ENCODE measurements at regions not wholly inside any gene's neighbourhood (a gene's known extent, or its start where the extent isn't known, plus 50 kb on each side); places are given as distances from the start of the nearest gene placed in this dataset.

- intact Hi-C loops (cut with micrococcal nuclease) = no loop called here
Observed at GRCh38 chr2:239584986-239585385, 184.2 kb upstream of the HDAC4 start.

More at GRCh38 chr2:239584986-239585385, 184.2 kb upstream of the HDAC4 start:
- no TSS peak for BruUV-seq (replicated peaks)
- H3K36me3 ChIP-seq (ENCODE audit: control insufficient read depth in 2 of 2, extremely low read depth in 1 of 2, insufficient read depth in 2 of 2, low read length in 2 of 2) = no peaks in the 10 kb centered on the region
- H2AFZ ChIP-seq (ENCODE audit: low read depth, low read length) = no peak overlapping the region
- no peak overlapping the region for H3K9ac ChIP-seq (replicated peaks; ENCODE audit: extremely low read depth, insufficient read depth, low read length)
- H3K4me1 ChIP-seq (ENCODE audit: control insufficient read depth, extremely low read depth, insufficient read depth, low read length) = no peaks in the 10 kb centered on the region
- no peaks in the 10 kb centered on the region for H4K20me1 ChIP-seq (replicated peaks; ENCODE audit: control insufficient read depth, extremely low read depth, insufficient read depth, low read length)
- no peak for TF ChIP-seq POLR2A (IDR thresholded peaks at IDR 0.05; ENCODE audit: low read depth, low read length)
- TF ChIP-seq GATA2 (IDR thresholded peaks at IDR 0.05; ENCODE audit: insufficient read depth, insufficient read length, low read depth, low read length) = no peak
- no peak for TF ChIP-seq FOS (IDR thresholded peaks at IDR 0.05; ENCODE audit: borderline replicate concordance, insufficient read depth, low read length)
- TF ChIP-seq MAX (IDR thresholded peaks at IDR 0.05; ENCODE audit: insufficient read depth, insufficient read length) = no peak
- TF ChIP-seq JUN (IDR thresholded peaks at IDR 0.05; ENCODE audit: borderline replicate concordance, insufficient read depth, insufficient read length, low read depth) = no peak
- TF ChIP-seq CTCF (IDR thresholded peaks at IDR 0.05; ENCODE audit: extremely low read depth in 1 of 2, insufficient read depth in 1 of 2, low read depth in 1 of 2, low read length in 2 of 2) = no peak
- no peak for TF ChIP-seq EZH2 (IDR thresholded peaks at IDR 0.05; ENCODE audit: borderline replicate concordance, low read depth, low read length, severe bottlenecking)
- no peak for TF ChIP-seq MYC (IDR thresholded peaks at IDR 0.05; ENCODE audit: low read depth, low read length)
- no peak for TF ChIP-seq POLR2AphosphoS5 (IDR thresholded peaks at IDR 0.05; ENCODE audit: insufficient read depth, low read depth, low read length)
- H3K4me3 ChIP-seq (replicated peaks in 1 of 3; ENCODE audit: insufficient read depth in 1 of 3, low read depth in 1 of 3, low read length in 3 of 3) = no peak overlapping the region
- H3K27ac ChIP-seq (ENCODE audit: insufficient read depth, low read depth, low read length) = no peak overlapping the region
- DNase-seq (ENCODE audit: low read depth, low spot score) (no peak), FAIRE-seq (no peak)
- H3K9me3 ChIP-seq (replicated peaks; ENCODE audit: control insufficient read depth, insufficient read depth, low read length) = peaks cover 5% of the 10 kb centered on the region
- POLR2A ChIA-PET = no interaction called here
- CTCF ChIA-PET = no interaction called here
- H3K79me2 ChIP-seq (ENCODE audit: control insufficient read depth, insufficient read depth, low read length) = no peaks in the 10 kb centered on the region
- no peaks in the 10 kb centered on the region for H3K9me1 ChIP-seq (replicated peaks; ENCODE audit: control insufficient read depth, extremely low read depth, insufficient read depth, low read length)
- no peaks in the 10 kb centered on the region for H3K27me3 ChIP-seq (ENCODE audit: control insufficient read depth in 2 of 2, insufficient read depth in 2 of 2, low read length in 2 of 2)
- dilution Hi-C loops (cut with MboI; ENCODE audit: extremely low pct_ligation_motif_present, low sequenced_read_pairs) = no loop called here
- no peak overlapping the region for H3K4me2 ChIP-seq (ENCODE audit: insufficient read depth, low read length)
